ENCODE measurements at regions not wholly inside any gene's neighbourhood (a gene's known extent, or its start where the extent isn't known, plus 50 kb on each side); places are given as distances from the start of the nearest gene placed in this dataset.
"Not testable (repeated sequence)": the region's sequence is repeated elsewhere in the genome, so short reads cannot be mapped to it uniquely, and the experiment has no call there.

GRCh38 chr12:31794745-31795144, 65.9 kb upstream of the AMN1 start:
- DNase-seq (ENCODE audit: low spot score in 2 of 2): no peak
- no peak overlapping the region for H3K4me3 ChIP-seq
- intact Hi-C loops (cut with DNase I): no loop called here

GRCh38 chr12:31791265-31791664, 62.4 kb upstream of the AMN1 start:
- H3K36me3 ChIP-seq; H3K4me1 ChIP-seq; H3K27ac ChIP-seq; DNase-seq (ENCODE audit: low spot score in 2 of 2); intact Hi-C loops (cut with DNase I); H3K27me3 ChIP-seq; H3K4me3 ChIP-seq; H3K9me3 ChIP-seq: not testable (repeated sequence)

More at GRCh38 chr12:31794745-31795144, 65.9 kb upstream of the AMN1 start:
- no peaks in the 10 kb centered on the region for H3K9me3 ChIP-seq
- no peak overlapping the region for H3K27ac ChIP-seq
- H3K27me3 ChIP-seq: no peaks in the 10 kb centered on the region
- TF ChIP-seq, protein P1, sequence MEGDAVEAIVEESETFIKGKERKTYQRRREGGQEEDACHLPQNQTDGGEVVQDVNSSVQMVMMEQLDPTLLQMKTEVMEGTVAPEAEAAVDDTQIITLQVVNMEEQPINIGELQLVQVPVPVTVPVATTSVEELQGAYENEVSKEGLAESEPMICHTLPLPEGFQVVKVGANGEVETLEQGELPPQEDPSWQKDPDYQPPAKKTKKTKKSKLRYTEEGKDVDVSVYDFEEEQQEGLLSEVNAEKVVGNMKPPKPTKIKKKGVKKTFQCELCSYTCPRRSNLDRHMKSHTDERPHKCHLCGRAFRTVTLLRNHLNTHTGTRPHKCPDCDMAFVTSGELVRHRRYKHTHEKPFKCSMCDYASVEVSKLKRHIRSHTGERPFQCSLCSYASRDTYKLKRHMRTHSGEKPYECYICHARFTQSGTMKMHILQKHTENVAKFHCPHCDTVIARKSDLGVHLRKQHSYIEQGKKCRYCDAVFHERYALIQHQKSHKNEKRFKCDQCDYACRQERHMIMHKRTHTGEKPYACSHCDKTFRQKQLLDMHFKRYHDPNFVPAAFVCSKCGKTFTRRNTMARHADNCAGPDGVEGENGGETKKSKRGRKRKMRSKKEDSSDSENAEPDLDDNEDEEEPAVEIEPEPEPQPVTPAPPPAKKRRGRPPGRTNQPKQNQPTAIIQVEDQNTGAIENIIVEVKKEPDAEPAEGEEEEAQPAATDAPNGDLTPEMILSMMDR (IDR thresholded peaks at IDR 0.05): no peak
- no peaks in the 10 kb centered on the region for H3K4me1 ChIP-seq
- no peaks in the 10 kb centered on the region for H3K36me3 ChIP-seq

- no peak for DNase-seq (ENCODE audit: low spot score in 2 of 2)
- Histone ChIP-seq H3K9me3 (no peaks in the 10 kb centered on the region), H3K4me1 (no peaks in the 10 kb centered on the region), H3K27me3 (no peaks in the 10 kb centered on the region), H3K36me3 (no peaks in the 10 kb centered on the region), H3K27ac (no peak overlapping the region), H3K4me3 (no peak overlapping the region)
- TF ChIP-seq, protein P1 (IDR thresholded peaks at IDR 0.05): no peak
- intact Hi-C loops (cut with DNase I): no loop called here
Observed at GRCh38 chr12:31790759-31791158, 61.9 kb upstream of the AMN1 start.

- Histone ChIP-seq H3K27ac (no peak overlapping the region), H3K9me3 (no peaks in the 10 kb centered on the region), H3K27me3 (no peaks in the 10 kb centered on the region), H3K4me1 (no peaks in the 10 kb centered on the region), H3K36me3 (no peaks in the 10 kb centered on the region), H3K4me3 (no peak overlapping the region)
- DNase-seq (ENCODE audit: low spot score in 2 of 2): no peak
- intact Hi-C loops (cut with DNase I): no loop called here
- TF ChIP-seq, protein P1 (IDR thresholded peaks at IDR 0.05): no peak
Observed at GRCh38 chr12:31785318-31785717, 56.5 kb upstream of the AMN1 start.

GRCh38 chr12:31783996-31784645, 55.3 kb upstream of the AMN1 start:
- no peak for DNase-seq (ENCODE audit: low spot score in 2 of 2)
- intact Hi-C loops (cut with DNase I): no loop called here
- Histone ChIP-seq H3K27ac (no peak overlapping the region), H3K9me3 (no peaks in the 10 kb centered on the region), H3K36me3 (no peaks in the 10 kb centered on the region), H3K27me3 (no peaks in the 10 kb centered on the region), H3K4me1 (no peaks in the 10 kb centered on the region), H3K4me3 (no peak overlapping the region)
- TF ChIP-seq, protein P1 (IDR thresholded peaks at IDR 0.05): no peak

DNA sequence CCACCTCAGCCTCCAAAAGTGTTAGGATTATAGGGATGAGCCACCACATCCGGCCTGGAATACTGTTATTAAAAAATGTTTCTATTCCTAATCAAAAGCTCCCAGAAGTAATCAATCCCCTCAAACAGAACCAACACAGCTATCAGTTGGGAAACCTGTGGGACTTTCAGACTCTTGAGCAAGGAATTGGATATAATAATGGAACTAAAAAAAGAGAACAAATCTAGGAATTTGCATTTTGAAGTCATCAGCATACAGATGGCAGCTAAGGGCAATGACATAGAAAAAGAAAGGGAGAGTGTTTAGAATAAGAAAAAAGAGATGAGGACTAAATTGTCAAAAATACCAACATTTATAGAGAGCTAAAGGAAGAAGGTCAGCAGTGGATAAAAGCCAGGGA, 54.7 kb upstream of the AMN1 start:
- H3K36me3 ChIP-seq: no peaks in the 10 kb centered on the region
- intact Hi-C loops (cut with DNase I): no loop called here
- no peak overlapping the region for H3K4me3 ChIP-seq
- TF ChIP-seq, protein P1 (IDR thresholded peaks at IDR 0.05): no peak
- H3K4me1 ChIP-seq: no peaks in the 10 kb centered on the region
- no peak overlapping the region for H3K27ac ChIP-seq
- no peaks in the 10 kb centered on the region for H3K27me3 ChIP-seq
- no peak for DNase-seq (ENCODE audit: low spot score in 2 of 2)
- H3K9me3 ChIP-seq: no peaks in the 10 kb centered on the region

Measured in ascending aorta (tissue), 2 donors.